HS-27A (cell line): ENCODE measurements at regions not wholly inside any gene's neighbourhood (a gene's known extent, or its start where the extent isn't known, plus 50 kb on each side); places are given as distances from the start of the nearest gene placed in this dataset.
"Not testable (repeated sequence)": the region's sequence is repeated elsewhere in the genome, so short reads cannot be mapped to it uniquely, and the experiment has no call there.

Source experiments
- DNase-seq: peaks from one replicate; pipeline ENCODE4 v3.0.0-alpha.2; 2012; ENCODE audit warnings: low read depth, missing footprints

GRCh38 chr17:53046781-53047180, 775.9 kb upstream of the KIF2B start:
- no peak for DNase-seq

- no peak for DNase-seq
These were observed 782.7 kb upstream of the KIF2B start for GRCh38 chr17:53039981-53040380.

- DNase-seq, result no peak
These were observed 789.4 kb upstream of the KIF2B start for GRCh38 chr17:53033297-53033696.

GRCh38 chr17:53032861-53033271, 789.9 kb upstream of the KIF2B start:
- no peak for DNase-seq

GRCh38 chr17:53017227-53017626, 805.5 kb upstream of the KIF2B start:
- DNase-seq, result no peak

DNA sequence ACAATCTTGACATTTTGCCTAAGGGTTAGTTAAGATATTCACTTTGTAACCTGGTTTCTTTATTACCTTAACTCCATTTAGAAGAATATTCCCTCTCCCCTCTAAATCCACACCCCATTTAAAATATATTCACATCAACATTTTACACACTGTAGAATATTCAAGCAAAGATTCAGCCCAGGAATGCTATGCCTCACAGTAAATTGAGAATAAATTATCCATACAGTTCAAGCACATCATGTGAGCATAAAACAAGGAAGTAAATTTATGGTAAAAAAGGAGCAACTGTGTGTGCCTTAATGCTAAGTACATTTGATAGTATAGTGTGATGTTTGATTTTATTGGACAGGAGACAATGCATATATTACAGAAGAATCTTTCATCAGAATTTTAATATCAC, 806.6 kb upstream of the KIF2B start:
- no peak for DNase-seq

GRCh38 chr17:53012364-53012763, 810.4 kb upstream of the KIF2B start:
- DNase-seq, result no peak

DNA sequence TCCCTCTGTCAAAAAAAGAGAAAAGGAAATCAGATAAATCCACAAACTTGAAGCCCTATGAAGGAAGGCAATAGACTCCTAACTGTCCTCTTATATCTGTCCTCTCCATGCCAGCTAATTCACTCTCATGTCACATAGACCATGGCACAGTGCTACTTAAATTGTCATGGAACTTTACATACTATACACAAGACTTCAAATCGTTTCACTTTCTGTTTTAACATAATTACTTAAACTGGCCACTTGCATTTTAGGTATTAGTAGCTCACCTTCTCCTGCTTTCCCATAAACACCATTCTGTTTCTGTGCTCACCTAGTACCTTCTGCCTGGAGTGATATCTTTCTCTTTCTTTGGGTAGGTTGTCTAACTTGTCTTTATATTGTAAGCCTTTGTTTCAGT, 816.7 kb upstream of the KIF2B start:
- DNase-seq, result no peak

- DNase-seq, result no peak
These were observed 817.8 kb upstream of the KIF2B start for GRCh38 chr17:53004902-53005301.

DNA sequence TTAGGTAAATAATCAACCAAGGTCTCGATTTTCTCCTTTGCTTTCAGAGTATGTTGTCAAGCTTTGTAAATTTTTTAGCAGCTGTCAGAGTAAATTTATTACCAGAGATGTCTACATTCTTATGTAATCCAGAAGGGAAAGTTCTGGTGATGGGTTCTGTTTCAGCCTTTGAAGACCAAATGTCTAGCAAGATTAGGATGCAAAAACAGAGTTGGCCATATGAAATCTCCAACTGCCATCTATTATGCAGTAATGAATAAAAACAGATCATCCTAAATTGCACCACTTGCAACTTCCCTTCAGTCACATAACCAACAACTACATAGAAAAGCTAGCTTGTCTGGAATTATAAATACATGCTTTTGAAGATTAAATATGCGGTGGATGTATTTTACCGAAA, 826.8 kb upstream of the KIF2B start:
- no peak for DNase-seq

GRCh38 chr17:52995147-52995546, 827.6 kb upstream of the KIF2B start:
- no peak for DNase-seq

DNA sequence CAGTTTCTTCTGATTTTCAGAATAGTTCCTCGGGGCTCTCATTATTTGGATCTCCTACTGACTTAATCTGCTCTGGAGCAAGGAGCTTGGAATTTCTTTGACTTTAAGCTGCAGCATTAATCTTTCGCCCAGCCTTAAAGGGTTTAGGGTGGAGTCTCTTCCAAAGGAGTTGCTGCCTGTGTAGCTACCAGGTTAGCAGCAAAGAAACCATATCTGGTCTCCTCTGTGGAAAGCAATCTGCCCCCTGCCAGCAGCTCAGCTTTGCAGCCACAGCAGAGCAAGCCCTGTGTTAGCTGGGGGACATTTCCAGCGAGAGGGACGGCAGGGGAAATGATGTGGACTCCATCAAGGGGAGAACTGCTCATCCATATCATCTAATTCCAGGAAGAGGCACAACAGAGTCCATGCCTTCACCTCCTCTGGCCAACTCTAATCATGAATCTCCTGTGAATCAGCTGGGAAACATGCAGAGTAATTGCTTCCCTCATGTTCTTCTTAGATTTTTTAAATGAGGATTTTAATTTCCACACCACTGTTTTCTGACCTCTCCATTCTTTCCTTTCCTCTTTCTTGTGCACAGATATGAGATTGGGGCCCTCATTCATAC, 827.6 kb upstream of the CA10 start:
- DNase-seq, result no peak

- DNase-seq, result no peak
These were observed 823.8 kb upstream of the CA10 start for GRCh38 chr17:52982331-52982730.

GRCh38 chr17:52979921-52980320, 821.4 kb upstream of the CA10 start:
- no peak for DNase-seq

- DNase-seq, result no peak
These were observed 807.3 kb upstream of the CA10 start for GRCh38 chr17:52965856-52966255.

GRCh38 chr17:52961751-52962150, 803.2 kb upstream of the CA10 start:
- not testable (repeated sequence) for DNase-seq

GRCh38 chr17:52957411-52957810, 798.9 kb upstream of the CA10 start:
- no peak for DNase-seq

GRCh38 chr17:52947418-52947817, 788.9 kb upstream of the CA10 start:
- no peak for DNase-seq

DNA sequence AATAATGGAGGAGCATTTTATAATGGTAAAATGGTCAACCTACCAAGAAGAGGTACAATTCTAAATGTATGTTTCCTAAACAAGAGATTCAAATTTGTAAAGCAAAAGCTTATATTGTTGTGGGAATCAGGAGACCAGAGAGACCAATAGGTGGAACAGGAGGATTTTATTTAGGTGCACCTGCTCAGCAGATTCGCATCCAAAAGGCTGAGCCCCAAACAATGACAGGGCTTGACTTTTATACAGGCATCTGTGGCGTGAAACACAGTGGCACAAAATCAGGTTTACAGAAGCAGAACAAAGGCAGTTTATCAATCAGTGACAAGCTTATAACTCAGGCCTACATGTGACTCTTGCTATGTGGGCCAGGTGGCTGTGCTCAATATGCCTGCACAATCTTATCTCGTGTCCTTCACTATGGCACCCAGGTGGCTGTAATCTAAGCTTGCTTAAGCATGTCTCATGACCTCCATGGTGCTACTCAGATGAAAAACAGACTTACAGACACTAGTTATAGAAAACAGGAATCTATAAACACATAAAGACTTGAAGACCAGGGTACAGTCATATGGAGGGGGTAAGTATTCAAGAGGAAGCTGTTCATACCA, 780.2 kb upstream of the CA10 start:
- no peak for DNase-seq

DNA sequence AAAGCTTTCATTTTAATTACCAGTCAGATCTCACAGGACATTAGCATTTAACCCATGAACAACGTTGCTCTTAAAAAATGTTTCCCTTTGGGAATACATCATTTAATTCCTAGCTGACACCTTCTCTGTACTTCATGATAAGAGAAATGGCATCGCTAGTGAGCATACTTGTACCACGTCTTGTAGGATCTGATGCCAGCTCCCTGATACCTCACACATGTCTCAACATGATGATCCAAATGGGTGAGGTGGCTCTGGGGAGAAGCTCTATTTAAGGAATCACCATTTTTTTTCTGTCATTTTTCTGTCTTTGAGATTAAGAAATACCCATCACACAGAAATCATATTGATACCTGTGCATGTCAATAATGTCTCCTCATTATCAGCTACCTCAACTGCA, 772.1 kb upstream of the CA10 start:
- DNase-seq, result no peak

- no peak for DNase-seq
These were observed 771.6 kb upstream of the CA10 start for GRCh38 chr17:52930145-52930544.

DNA sequence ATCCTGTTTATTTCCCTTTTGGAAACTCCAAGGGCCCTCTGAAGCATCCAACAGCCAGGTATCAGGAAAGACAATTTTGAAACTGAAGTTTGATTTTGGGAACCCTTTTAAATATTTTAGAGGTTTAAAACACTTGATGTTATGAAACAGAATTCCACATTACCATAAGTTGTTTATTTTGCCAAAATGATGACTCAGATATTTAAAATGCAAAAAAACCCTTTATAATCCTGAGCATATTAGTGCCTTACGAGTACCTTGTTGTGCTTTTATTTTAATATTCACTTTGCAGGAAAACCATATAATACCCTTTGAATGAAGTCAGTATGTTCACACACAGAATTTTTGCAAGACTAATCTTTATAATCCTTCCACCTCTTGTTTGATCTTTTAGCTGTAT, 765.1 kb upstream of the CA10 start:
- no peak for DNase-seq

DNA sequence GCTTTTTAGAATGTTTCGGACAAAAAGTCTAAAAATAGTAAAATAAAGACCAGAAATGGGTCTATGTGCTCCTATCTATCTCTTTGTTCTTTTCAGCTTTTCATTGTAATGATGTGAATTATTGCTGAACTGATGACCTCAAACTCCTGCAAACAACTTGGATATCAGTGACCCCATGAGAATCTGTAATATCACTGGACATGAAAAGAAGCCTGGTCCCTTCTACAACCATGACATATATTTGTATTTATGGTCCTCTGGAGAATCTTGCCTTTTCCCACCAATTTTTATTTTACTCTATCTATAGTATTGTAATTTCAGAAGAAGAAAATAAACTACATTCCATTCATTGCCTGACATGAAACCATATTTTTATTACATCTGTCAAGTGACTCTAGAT, 740.7 kb upstream of the CA10 start:
- no peak for DNase-seq

DNA sequence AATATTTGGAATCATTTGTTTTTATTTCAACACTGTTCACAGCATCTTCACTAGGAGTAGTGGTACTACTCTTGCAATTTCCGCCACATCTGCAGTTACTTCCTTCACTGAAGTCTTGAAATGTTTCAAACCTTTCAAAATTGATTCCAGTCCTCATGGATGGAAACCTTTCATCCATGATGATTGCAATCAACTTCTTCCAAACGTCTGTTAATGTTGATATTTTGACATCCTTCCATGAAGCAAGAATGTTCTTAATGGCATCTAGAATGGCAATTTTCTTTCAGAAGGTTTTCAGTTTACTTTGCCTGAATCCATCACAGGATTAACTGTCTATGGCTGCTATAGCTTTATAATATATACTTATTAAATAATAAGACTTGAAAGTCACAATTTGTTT, 736.8 kb upstream of the CA10 start:
- no peak for DNase-seq
